PC-9 (cell line): ENCODE measurements at regions not wholly inside any gene's neighbourhood (a gene's known extent, or its start where the extent isn't known, plus 50 kb on each side); places are given as distances from the start of the nearest gene placed in this dataset.
"Not testable (repeated sequence)": the region's sequence is repeated elsewhere in the genome, so short reads cannot be mapped to it uniquely, and the experiment has no call there.

Source experiments
- EZH2 ChIP-seq: fragments of 200-600 bp; sonication (generic); IDR thresholded peaks from 2 replicates; pipeline ENCODE4 v1.8.0; 2017; ENCODE audit warnings: antibody characterized with exemption, low read depth
- TF ChIP-seq, protein P1 (sequence below): fragments of 200-600 bp; sonication (generic); conservative IDR thresholded peaks from 2 replicates; pipeline ENCODE4 v1.6.1; 2017; ENCODE audit warnings: mixed run types, antibody characterized with exemption, mild to moderate bottlenecking, moderate library complexity

DNA sequence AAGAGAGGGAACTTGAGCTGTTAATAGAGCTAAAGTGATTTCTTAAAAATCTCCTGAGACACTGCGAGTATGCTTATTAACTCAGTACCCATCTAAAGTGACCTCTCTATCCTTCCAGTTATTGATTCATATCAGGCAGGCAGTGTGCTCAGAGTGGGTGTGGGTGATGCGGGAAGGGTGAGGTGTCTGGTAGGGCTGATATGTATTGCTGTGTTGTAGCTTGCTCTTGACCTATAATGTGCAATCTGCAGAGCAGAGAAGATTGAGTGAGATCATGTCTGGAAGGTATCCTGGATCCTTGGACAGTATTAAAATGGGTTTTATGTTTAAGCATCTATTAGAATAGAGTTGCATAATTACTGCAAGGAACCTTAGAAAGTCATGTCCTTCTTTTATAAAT, 71.9 kb upstream of the SEC22B start:
- TF ChIP-seq, protein P1, sequence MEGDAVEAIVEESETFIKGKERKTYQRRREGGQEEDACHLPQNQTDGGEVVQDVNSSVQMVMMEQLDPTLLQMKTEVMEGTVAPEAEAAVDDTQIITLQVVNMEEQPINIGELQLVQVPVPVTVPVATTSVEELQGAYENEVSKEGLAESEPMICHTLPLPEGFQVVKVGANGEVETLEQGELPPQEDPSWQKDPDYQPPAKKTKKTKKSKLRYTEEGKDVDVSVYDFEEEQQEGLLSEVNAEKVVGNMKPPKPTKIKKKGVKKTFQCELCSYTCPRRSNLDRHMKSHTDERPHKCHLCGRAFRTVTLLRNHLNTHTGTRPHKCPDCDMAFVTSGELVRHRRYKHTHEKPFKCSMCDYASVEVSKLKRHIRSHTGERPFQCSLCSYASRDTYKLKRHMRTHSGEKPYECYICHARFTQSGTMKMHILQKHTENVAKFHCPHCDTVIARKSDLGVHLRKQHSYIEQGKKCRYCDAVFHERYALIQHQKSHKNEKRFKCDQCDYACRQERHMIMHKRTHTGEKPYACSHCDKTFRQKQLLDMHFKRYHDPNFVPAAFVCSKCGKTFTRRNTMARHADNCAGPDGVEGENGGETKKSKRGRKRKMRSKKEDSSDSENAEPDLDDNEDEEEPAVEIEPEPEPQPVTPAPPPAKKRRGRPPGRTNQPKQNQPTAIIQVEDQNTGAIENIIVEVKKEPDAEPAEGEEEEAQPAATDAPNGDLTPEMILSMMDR = not testable (repeated sequence)
- TF ChIP-seq EZH2 = not testable (repeated sequence)
